RKO (cell line): ENCODE measurements at regions not wholly inside any gene's neighbourhood (a gene's known extent, or its start where the extent isn't known, plus 50 kb on each side); places are given as distances from the start of the nearest gene placed in this dataset.
"Not testable (repeated sequence)": the region's sequence is repeated elsewhere in the genome, so short reads cannot be mapped to it uniquely, and the experiment has no call there.

Experiments used
- DNase-seq: peaks from one replicate; pipeline ENCODE4 v3.0.0-alpha.2; 2016; ENCODE audit warnings: low spot score

GRCh38 chr3:124318656-124319055 is 326.7 kb upstream of the ROPN1 start:
- no peak for DNase-seq

GRCh38 chr3:124320976-124321375 is 329.1 kb upstream of the ROPN1 start:
- no peak for DNase-seq

DNA sequence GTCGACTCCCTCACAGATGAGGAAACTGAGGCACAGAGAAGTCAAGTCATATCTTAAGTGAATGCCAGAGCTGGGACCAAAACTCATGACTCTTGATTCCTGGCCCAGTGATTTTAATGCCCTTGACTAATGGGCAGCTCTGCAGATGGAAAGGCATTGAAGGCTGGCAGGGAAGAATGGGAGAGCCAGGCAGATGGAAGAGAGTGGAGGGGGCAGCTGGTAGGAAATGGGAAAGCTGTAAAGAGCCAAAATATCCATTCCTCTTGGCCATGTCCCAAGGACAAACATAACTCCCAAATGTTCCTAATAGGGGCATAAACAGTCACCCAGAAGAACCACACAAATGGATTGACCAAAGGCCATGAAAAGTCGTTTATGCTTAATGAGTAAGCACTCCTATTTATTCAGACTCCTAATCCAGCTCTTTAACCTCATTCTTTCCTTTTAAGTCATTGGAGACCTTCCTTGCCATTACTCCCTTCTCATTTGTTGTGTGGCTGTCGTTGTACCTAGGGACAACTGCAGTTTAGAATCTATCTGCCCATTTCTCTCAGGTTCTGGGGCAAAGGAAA is 330.5 kb upstream of the ROPN1 start:
- no peak for DNase-seq

GRCh38 chr3:124322966-124323365 is 331.0 kb upstream of the ROPN1 start:
- DNase-seq, result no peak

GRCh38 chr3:124325248-124325647 is 333.3 kb upstream of the ROPN1 start:
- DNase-seq, result no peak

- no peak for DNase-seq
Measured at GRCh38 chr3:124329723-124330122, 337.8 kb upstream of the ROPN1 start.

DNA sequence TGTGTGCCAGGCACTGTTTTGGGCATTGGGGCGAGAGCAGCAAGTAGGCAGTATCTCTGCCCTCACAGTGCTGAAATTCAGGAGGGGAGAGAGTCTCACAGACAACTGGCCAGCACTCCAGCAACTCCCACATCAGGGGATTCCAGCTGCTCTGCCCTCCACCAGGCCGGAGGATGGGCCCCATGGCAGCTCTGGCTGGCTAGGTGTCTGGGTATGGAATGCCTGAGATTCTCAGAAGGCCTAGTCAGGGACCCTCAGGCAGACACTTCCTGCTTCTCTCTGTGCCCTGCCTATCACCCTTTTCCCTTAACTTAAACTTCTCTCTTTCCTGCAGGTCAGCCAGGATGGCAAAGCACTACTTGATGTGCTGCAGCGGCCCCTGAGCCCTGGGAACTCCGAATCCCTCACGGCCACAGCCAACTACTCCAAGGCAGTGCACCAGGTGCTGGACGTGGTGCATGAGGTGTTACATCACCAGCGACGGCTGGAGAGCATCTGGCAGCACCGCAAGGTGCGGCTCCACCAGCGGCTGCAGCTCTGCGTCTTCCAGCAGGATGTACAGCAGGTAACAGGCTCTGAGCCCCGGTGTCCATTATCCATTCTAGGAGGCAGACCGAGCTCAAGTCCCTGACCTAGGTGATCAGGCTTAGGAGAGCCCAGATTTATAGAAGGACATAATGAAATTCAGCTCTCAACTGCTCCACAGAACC is 342.2 kb upstream of the ROPN1 start:
- DNase-seq, result no peak

- DNase-seq, result no peak
Measured at GRCh38 chr3:124336067-124336656, 344.2 kb upstream of the ROPN1 start.

DNA sequence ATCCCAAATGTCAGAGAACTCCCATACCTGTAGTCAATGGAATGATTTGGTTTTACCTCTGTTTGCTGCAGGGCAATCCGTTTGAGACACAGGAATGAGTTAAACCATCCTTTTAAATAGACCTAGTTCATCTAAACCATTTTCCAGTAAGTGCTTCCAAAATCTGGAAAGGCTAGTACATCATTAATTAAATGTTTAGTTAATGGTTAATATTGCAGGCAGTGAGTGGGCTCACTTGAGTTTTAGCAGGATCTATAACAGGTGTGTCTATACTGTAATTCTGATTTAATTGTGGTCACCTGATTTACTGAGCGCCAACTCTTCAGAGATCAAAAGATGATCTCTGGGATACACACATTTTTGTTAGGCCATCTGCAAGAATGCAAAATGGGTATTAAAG is 353.9 kb upstream of the ROPN1 start:
- DNase-seq, result no peak

DNA sequence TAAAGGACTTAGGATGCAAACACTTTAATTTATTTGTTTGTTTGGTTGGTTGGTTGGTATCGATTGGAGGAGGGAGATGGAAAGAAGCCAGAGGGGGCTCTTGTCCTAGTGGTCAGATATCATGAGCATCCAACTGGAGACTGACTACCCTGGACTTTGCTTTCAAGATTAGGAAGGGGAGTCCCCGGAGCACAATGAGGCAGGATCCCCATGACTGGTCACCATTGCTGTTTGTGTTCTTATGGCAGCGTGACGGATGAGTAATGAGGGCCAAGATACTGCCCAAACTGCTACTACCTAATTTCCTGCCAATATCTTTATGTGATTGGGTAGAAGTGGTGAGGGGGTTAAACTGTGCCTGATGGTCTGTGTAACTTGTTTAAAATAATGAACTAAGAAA is 354.6 kb upstream of the ROPN1 start:
- DNase-seq, result no peak

GRCh38 chr3:124347418-124347817 is 355.5 kb upstream of the ROPN1 start:
- DNase-seq, result no peak

DNA sequence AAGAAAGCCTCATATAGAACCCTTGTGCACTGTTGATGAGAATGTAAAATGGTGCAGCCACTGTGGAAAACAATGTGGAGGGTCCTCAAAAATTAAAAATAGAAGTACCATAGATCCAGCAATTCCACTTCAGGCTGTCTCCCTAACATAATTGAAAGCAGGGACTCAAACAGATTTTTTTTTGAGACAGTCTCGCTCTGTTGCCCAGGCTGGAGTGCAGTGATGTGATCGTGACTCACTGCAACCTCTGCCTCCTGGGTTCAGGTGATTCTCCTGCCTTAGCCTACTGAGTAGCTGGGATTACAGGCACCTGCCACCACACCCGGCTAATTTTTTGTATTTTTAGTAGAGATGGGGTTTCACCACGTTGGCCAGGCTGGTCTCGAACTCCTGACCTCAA is 356.6 kb upstream of the ROPN1 start:
- DNase-seq, result not testable (repeated sequence)

GRCh38 chr3:124351430-124352148 is 359.7 kb upstream of the ROPN1 start:
- peak; percentile 53 for DNase-seq

DNA sequence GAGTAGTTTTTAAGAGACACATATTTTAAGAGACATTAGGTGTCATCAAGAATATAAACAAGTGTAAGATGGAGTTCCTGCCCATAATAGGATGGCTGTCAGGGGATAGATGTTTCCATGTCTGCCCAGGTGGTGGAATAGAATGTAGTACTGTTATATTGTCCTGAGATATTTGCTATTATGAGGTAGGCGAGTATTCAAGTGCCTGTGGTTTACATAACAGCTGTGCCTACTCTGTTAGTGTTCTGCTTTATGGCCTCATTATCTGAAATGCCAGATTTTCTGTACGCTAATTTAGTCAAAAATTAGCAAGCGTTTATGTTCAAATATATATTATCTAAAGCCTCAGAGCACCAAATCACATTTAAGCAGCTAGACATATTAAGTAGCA is 360.2 kb upstream of the ROPN1 start:
- no peak for DNase-seq

DNA sequence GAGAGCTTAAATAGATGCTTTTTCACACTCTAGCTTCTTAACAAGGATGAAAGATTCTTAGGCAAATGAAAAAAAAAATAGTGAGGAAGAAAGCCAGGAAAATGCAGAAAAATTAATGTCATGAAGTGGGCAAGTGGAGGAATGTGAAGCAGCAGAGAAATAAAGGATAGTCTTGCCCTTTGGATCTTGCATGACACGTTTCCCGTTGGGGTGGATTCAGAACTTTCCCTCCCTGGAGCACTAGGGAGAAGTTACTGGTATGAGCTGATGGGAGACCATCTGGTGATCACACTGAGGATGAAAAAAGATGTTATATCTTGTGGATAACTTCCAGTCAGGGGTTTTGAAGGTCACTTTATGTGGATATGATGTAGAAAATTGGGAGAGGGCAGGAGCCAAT is 361.8 kb upstream of the ROPN1 start:
- no peak for DNase-seq

GRCh38 chr3:124354150-124354549 is 362.2 kb upstream of the ROPN1 start:
- DNase-seq, result no peak

GRCh38 chr3:124358156-124358555 is 366.2 kb upstream of the ROPN1 start:
- no peak for DNase-seq

GRCh38 chr3:124360155-124360554 is 368.2 kb upstream of the ROPN1 start:
- no peak for DNase-seq

GRCh38 chr3:124360563-124360962 is 368.6 kb upstream of the ROPN1 start:
- no peak for DNase-seq

DNA sequence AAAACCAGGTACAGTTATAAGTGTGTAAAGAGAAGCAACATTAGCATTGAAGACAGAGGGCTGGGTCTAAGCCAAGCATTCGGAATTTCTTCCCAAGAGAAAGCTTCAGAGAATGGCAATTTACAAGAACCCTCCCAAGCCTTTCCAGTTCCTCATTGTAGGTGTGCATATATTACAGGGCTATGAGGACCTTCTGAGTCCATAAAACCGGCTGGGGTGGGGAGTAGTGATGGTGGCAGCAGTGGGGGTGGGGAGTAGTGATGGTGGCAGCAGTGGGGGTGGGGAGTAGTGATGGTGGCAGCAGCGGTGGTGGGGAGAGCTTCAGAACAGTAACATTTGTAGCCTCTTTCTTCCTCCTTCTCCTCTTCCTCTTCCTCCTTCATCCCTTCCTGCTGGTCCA is 368.7 kb upstream of the UMPS start:
- no peak for DNase-seq

DNA sequence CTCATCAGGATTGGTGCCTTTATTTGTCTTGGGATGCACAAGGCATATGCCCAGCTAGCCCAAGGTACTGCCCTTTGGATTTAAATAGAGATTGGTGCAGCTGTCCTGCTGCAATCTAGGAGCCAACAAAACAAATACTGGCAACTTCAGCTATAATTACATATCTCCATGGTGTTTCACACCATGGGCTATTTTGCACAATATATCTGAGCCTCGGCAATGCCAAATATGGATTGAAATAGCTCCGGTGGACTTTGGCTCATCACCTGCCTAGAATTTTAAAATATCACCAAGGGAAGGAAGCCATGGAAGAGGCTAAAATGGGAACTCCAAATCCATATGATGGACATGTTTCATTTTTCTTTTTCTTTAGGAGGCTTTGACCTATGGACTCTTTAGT is 367.8 kb upstream of the UMPS start:
- DNase-seq, result no peak

GRCh38 chr3:124363476-124363875 is 366.8 kb upstream of the UMPS start:
- no peak for DNase-seq
